GM19328 (cell line): ENCODE measurements at regions not wholly inside any gene's neighbourhood (a gene's known extent, or its start where the extent isn't known, plus 50 kb on each side); places are given as distances from the start of the nearest gene placed in this dataset.
"Not testable (repeated sequence)": the region's sequence is repeated elsewhere in the genome, so short reads cannot be mapped to it uniquely, and the experiment has no call there.

ENCODE experiments used
- ATAC-seq: cut with Tn5 transposase; IDR thresholded peaks from one replicate; pipeline ENCODE4 v1.9.1; 2021; ENCODE audit warnings: mild to moderate bottlenecking, moderate library complexity; ENCODE audit not compliant: unreplicated experiment

DNA sequence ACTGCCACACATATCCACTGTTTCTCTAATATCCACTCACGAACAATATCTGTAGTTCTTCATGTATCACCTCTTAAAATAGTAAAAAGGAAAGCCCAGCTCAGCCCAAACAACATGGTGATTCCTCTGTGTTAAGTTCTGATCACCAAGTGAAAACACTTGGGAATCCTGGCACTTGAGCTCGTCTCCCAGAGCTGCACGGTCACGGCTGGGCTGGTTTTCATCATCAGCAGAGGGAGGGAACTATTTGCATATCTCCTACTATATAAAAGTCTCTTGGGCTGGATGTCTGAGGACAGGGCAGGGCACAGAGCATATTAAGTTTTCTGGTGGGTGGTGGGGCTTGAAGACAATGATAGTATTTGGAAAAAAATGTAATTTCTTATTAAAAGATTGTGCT lies 870.6 kb downstream of the TMEM121 start:
- ATAC-seq = no peak

DNA sequence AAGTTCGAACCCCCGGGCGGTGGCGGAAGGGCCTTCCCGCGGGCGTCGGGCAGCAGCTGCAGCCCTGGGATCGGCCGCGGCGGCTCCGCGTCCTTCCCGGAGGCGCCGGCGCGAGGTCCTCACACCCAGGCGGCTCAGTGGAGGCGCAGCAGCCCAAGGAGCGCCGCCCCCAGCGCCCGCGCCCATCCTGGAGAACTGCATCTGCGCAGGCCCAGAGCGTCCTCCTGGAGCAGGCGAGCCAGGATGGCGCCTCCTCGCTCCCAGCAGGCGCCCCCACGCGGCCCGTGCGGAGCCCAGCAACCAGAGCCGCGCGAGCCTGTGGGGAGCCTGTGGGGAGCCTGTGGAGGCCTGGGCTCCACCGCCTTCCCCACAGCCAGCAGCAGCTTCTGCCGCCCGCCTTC lies 872.5 kb downstream of the TMEM121 start:
- ATAC-seq = not testable (repeated sequence)

DNA sequence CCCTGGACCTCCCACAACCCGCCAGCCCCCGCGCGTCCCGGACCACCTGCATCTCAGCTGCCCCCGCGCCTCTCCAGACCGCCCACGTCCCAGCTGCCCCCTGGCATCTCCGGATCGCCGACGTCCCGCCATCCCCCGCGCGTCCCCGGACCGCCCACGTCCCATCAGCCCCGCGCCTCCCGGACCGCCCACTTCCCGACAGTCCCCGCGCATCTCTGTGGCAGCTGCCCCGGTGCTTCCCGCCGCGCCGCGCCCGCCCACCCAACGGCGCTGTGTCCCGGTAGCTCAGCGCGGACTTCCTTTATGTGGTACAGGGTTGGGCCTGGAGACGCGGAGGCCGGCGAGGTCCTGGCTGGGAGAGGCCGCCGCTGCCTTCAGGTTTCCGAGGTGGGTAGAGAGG lies 874.9 kb downstream of the TMEM121 start:
- not testable (repeated sequence) for ATAC-seq

DNA sequence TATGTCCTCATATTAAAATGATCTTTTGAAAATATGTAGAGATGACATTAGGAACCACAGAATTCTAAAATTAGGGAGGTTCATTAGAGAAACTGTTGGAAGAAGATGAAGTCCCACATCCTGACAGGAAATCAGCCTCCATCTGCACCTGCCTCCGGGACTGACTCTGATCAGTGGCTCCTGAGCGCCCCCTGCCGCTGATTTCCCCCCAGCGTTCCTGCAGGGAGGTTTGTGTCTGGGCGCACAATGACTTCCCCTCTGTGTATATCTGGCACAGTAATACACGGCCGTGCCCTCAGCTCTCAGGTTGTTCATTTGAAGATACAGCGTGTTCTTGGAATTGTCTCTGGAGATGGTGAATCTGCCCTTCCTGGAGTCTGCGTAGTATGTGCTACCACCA lies 883.8 kb downstream of the TMEM121 start:
- not testable (repeated sequence) for ATAC-seq

DNA sequence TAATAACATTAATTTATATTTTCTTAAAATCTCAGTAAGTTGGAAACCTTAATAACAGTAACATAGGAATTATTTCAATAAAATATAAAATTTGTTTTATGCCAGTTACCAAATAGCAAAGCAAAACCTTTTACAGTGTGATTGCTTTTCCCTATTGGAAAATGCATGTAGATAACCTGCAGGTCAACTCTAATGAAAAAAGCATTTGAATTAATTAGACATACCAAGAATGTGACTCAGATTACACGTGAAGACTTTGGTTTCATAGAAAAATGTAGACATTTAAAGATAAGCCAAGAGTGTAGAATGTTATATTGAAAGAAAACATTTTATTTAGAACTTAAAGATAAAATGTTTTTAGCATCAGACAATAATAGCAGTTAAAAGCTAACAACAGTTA lies 888.1 kb downstream of the TMEM121 start:
- no peak for ATAC-seq

DNA sequence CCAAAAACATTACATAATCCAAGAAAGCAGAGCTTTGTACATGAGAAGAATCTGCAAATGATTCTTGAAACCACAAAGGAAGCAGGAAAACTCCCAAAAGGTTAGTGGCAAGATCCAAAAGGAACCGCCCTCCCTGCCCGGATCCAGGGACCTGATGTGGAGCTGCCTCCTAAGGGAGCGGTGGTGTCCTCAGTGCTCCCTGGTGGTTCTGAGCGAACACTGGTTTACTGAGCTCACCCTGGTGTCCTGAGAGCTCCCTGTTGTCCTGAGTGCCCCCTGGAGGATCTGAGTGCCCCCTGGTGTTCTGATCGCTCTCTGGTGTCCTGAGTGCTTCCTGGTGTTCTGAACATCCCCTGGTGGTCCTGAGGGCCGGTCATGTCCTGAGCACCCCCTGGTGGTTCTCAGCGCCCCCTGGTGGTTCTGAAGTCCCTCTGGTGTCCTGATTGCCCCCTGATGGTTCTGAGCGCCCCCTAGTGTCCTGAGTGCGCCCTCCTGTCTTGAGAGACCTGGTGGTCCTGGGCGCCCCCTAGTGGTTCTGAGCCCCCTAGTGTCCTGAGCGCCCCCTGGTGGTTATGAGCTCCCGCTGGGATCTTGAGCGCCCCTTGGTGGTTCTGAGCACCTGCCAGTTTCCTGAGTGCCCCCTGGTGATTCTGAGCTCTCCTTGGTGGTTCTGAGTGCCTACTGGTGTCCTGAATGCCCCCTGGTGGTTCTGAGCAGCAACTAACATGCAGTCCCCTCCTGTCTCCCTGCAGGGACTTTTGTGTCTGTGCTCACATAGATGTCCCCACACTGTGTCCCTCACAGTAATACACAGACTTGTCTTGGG lies 891.1 kb downstream of the TMEM121 start:
- ATAC-seq = no peak

DNA sequence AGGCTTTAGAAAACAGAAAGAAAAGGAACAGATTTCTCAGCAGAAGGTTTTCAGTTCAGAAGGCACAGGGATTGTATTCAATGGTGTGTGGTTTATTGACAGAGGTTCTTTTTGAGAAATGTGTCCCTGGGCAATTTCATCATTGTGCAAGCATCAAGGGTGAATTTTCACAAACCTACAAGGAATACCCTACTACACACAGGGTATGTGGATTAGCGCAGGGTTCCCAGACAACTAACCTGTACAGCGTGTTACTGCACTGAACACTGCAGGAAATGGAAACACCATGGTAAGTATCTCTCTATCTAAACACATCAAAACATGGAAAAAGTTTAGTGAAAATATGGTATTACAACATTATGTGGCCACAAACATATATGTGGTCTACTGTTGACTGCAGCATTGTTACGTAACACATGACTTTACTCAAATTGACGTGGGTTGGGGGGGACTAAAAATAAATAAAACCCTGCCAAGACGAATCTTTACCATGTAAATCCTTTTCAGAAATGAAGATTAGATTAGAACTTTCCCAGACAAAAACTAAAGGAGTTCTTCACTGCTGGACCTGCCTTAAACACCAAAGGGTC lies 893.1 kb downstream of the TMEM121 start:
- no peak for ATAC-seq

DNA sequence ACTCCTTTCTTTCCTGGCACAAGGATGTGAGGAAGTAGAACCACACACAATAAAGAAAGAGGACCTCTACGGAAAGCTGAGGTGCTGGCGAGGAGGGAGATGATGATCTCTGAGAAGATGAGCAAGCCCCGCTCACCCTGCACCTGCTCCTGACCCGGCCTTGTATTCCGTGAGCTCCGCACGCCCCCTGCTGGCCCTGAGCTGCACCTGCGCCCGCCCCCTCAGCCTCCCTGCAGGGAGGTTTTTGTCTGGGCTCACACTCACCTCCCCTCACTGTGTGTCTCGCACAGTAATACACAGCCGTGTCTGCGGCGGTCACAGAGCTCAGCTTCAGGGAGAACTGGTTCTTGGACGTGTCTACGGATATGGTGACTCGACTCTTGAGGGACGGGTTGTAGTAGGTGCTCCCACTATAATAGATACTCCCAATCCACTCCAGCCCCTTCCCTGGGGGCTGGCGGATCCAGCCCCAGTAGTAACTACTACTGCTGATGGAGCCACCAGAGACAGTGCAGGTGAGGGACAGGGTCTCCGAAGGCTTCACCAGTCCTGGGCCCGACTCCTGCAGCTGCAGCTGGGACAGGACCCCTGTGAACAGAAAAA lies 895.1 kb downstream of the TMEM121 start:
- not testable (repeated sequence) for ATAC-seq

DNA sequence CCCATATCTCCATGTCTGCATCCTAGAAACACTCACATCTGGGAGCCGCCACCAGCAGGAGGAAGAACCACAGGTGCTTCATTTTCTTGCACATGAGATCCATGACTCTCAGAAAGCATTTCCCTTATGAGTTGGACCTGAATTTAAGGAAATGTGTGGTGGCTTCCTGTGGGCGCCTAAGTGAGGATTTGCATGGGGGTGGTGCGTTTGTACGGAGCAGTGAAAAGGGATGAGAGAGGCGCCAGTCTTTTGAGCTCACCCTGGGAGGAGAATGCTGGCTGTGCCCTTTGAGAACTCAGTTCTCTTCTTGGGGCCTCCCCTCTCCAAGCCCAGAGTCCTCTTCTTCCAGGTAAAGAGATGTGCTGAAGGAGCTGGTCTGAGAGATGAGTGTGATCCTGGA lies 895.7 kb downstream of the TMEM121 start:
- no peak for ATAC-seq

DNA sequence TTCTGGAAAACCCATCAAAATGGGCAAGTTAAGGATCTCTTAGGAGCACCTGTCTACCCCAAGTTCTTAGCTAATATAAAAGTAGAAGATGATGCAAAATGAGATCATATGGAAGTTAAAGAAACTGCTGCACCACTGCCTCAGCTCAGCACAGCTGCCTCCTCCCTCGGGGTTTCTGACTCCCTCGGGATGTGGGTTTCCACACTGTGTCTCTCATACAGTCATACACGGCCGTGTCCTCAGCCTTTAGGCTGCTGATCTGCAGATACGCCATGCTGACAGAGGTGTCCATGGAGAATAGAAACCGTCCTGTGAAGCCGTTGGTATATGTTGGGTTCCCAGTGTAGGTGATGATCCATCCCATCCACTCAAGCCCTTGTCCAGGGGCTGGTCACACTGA lies 898.8 kb downstream of the TMEM121 start:
- ATAC-seq = not testable (repeated sequence)

DNA sequence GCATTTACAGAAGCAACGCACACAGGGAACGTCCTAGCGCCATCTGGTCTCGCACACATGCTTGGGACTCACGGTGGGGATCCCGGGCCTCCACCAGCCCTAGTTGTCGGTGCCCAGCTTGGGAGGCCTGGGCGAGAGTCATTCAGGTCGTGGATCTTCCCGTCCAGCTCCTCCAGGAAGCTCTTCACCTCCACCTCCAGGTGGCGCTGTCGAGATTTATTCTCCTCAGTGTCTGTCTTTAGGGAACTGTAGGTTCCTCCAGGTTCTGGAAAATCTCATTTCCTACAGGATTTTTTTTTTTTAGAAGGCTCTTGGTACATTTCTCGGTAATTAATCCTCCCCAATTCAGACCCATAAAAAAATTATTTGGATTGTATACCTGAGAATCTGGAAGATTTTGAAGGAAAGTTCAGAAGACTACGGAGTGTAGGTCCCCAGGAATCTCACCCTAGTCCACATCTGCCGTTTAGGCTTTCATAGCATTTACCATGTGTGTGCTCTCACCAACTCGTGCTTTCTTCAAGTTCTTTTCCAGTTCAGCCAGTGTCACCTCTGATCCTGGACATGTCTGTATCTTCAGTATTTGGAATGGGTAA lies 910.0 kb downstream of the TMEM121 start:
- ATAC-seq = no peak

DNA sequence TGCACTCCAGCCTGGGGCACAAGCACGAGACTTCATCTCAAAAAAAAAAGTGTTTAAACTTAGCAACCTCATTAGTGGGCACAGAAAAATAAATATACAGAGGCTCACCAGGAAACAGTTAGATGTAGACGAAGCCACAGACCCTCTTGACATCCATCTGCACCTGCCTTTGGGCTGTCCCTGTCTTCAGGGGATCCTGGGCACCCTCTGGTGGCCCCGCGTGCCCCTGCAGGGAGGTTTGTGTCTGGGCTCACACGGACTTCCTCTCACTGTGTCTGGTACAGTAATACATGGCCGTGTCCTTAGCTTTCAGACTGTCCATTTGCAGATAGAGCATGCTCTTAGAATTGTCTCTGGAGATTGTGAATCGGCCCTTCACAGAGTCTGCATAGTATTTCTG lies 916.5 kb downstream of the TMEM121 start:
- no peak for ATAC-seq

DNA sequence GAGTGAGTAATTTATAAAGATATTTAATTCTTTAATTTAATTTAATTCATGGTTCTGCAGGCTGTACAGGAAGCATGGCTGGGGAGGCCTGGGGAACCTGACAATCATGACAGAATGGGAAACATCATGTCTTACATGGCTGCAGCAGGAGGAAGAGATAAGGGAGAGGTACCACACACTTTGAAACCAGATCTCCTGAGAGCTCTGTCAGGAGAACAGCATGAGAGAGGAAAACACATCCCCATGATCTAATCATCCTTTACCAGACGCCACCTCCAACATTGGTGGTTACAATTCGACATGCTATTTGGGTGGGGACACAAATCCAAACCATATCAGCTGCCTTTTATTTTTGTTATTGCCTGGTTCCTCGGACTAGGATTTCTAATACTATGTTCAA lies 928.6 kb downstream of the TMEM121 start:
- ATAC-seq = no peak

DNA sequence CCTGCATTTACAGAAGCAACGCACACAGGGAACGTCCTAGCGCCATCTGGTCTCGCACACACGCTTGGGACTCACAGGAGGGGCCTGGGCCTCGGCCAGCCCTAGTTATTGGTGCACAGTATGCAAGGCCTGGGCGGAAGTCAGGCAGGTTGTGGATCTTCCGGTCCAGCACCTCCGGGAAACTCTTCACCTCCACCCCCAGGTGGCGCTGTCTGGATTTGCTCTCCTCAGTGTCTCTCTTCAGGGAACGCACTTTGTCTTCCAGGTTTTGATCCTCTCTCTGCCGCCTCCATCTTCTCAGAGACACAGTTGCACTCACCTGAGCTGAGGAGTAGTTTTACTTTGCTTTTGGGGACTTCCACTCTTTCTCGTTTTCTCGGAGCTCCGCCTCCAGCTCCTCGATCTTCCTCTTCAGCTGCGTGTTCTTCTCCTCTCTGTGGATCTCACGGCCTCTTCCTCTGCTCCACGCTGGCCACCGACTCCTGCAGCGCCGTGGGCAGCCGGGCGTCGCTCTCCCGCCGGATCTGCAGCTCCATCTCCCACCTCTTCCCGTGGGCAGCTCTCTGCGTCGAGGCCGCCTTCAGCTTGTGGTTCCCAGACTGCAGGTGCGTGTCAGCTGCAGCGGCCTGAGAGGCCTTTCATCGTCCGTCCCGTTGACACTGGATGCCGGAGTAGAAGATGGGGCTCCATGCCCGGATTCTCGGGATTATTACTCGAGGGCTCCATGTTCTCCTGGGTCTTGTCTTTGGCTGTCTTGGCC lies 933.8 kb downstream of the TMEM121 start:
- no peak for ATAC-seq

DNA sequence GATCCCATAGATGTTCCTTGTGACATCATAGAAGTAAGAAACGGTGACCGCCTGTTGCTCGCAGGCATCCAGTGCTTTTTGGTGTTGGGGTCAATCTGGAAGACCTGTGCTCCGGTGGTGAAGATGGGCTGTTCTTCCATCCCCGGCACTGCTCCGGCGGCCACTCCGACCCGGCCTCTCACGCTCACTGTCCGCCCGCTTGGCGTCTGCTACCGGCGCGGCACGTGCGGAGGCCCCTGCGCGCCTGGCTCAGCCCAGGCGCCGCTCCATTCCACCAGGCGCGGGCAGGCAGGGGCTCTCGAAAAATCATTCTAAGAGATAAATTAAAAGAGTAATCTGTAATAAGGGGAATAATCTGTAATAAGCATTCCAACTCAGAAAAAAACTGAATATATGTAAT lies 934.5 kb downstream of the TMEM121 start:
- no peak for ATAC-seq

DNA sequence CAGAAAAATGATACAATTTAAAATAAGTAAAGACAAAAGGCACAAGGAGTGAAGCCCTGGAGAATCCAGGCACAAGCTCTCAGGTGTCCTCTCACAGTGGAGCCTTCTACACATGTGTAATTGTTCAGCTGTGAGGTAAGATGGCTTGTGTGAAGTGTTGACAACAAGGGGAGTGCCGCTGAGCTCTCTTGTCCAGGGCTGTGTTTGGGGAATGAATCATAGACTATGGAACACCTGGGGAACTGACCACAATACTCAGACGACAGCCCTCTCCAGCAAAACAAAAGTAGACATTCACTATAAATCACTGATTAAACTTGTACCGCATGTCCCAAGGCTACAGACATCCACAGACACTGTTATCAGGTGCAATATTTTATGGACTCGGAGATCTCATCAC lies 940.1 kb downstream of the TMEM121 start:
- not testable (repeated sequence) for ATAC-seq

DNA sequence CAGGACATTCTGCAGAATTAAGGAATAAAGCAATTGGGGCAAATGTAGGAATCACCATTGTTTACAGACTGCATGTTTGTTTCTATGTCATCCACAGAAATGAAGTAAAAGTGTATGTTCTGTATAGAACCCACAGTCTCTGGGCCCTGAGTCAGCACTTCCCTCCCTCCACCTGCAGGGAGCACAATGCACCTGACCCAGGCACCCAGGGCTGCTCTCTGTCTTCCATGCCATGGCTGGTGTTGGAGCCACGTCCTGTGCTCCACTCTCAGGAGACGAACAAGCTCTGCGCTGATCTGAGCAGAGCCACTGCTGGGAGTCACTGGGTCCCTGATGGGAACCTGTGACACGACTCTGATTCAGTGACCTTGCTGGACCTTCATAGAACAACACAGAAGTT lies 942.5 kb downstream of the TMEM121 start:
- not testable (repeated sequence) for ATAC-seq

DNA sequence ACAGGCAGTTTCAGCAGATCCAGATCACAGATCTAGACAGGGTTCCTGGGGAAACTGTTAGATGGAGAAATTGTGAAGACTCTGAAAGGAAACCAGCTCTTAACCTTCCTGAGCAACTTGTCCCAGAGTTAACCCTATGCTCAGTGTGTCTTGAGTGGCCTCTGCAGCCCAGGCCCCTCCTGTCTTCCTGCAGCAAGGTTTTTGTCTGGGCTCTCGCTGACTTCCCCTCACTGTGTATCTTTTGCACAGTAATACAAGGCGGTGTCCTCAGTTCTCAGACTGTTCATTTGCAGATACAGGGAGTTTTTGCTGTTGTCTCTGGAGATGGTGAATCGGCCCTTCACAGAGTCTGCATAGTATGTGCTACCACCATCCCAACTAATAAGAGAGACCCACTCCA lies 943.6 kb downstream of the TMEM121 start:
- ATAC-seq = not testable (repeated sequence)

DNA sequence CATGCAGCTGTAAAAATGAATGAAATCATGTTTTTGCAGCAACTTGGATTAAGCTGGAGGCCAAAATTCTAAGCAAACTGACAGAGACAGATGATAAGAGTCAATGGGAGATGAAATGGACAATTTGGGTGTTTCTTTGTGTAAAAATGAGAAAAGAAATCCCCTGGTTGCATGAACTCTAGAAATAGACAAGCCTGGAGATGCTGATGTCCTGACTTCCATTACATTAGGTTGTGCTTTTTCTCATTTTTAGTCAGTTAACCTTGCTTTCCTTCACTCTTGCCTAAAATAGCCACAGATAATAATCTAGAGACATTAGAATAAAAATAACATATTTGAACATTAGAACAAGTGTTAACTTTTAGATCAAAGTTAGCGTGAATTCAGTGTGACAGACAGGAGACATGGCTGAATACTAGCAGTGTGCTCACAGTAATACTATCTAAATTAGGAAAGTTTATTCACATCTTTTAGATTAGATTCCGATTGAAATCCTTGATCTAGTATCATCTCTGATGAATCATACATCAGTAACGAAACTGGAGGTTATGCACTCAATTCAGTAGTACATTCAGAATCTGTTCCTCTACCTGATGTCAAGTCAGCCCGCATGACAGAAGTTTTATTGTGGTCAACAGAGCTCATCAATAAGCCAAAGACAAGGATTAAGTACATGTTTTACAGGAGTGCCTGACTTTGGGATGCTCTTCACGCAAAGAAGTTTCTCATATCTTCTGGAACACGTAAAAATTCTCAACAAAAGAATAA lies 948.1 kb downstream of the TMEM121 start:
- ATAC-seq = not testable (repeated sequence)

DNA sequence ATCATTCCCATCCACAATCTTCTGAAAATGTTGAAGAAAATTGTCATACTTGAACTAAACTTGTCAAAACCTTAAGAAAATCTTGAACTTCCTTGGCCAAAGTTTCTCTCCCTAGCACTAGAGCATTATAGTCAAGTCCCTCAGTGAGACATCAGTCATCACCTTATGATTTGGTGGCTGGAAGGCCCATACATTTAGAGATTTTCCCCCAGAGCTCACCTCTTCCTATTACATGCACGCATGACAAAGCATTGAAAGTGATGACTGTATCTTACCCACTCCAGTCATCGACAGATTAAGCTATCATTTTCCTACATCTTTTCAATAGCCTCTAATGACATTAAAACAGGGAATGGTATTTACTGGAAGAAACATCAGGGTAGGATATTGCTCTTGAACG lies 948.8 kb downstream of the TMEM121 start:
- ATAC-seq = not testable (repeated sequence)
